Caco-2 (cell line): ENCODE measurements at regions not wholly inside any gene's neighbourhood (a gene's known extent, or its start where the extent isn't known, plus 50 kb on each side); places are given as distances from the start of the nearest gene placed in this dataset.

Experiments used
- BruUV-seq: library from RNA; stranded (reverse); fragments of 400-500 nt; replicated peaks from 2 replicates; lab custom pipeline; 2021; lab: Mats Ljungman, UMichigan
- CTCF ChIA-PET: fragments of 300-600 bp; sonication (Branson Sonifier 250); formaldehyde crosslinking; loops from one replicate; lab custom pipeline; 2022; ENCODE audit warnings: antibody characterized with exemption; lab: Charles Lee
- POLR2A ChIA-PET: fragments of 300-600 bp; sonication (Branson Sonifier 250); formaldehyde crosslinking; loops from one replicate; lab custom pipeline; 2022; ENCODE audit warnings: antibody characterized with exemption; lab: Charles Lee
- DNase-seq, 2 experiments: peaks; one replicate each; pipeline versions ENCODE4 v3.0.0 to v3.0.0-alpha.2; 2020 to 2022
- H3K27me3 ChIP-seq: replicated peaks from 2 replicates; pipeline ENCODE4 v1.6.0; 2011; ENCODE audit warnings: low read length; ENCODE audit not compliant: control insufficient read depth, insufficient read depth
- H3K36me3 ChIP-seq: 2 replicates; pipeline ENCODE4 v1.5.1; 2011; ENCODE audit warnings: low read length; ENCODE audit not compliant: control insufficient read depth, insufficient read depth
- H3K4me1 ChIP-seq: fragments of 250-450 bp; sonication (Bioruptor Pico); 2 replicates; pipeline ENCODE4 v1.5.1; 2020; ENCODE audit warnings: mild to moderate bottlenecking
- H3K4me3 ChIP-seq: 2 replicates; pipeline ENCODE4 v1.5.1; 2011; ENCODE audit warnings: low read depth, mild to moderate bottlenecking, control low read depth, low read length
- H3K9me3 ChIP-seq: fragments of 250-450 bp; sonication (Bioruptor Pico); 2 replicates; pipeline ENCODE4 v1.5.1; 2020; ENCODE audit warnings: mild to moderate bottlenecking, moderate library complexity
- H3K27ac Mint-ChIP-seq: one replicate; pipeline ENCODE4 v1.8.0; 2022; ENCODE audit warnings: mixed read lengths; ENCODE audit not compliant: unreplicated experiment
- H3K27me3 Mint-ChIP-seq: one replicate; pipeline ENCODE4 v1.8.0; 2022; ENCODE audit warnings: mixed read lengths; ENCODE audit not compliant: insufficient read depth, unreplicated experiment
- H3K36me3 Mint-ChIP-seq: one replicate; pipeline ENCODE4 v1.8.0; 2022; ENCODE audit warnings: mild to moderate bottlenecking, mixed read lengths; ENCODE audit not compliant: insufficient read depth, unreplicated experiment
- H3K4me1 Mint-ChIP-seq: one replicate; pipeline ENCODE4 v1.8.0; 2022; ENCODE audit warnings: low read depth, mixed read lengths; ENCODE audit not compliant: unreplicated experiment
- H3K4me3 Mint-ChIP-seq: one replicate; pipeline ENCODE4 v1.8.0; 2022; ENCODE audit warnings: mild to moderate bottlenecking, moderate library complexity, mixed read lengths; ENCODE audit not compliant: unreplicated experiment
- H3K9me3 Mint-ChIP-seq: one replicate; pipeline ENCODE4 v1.8.0; 2022; ENCODE audit warnings: mixed read lengths; ENCODE audit not compliant: unreplicated experiment
- intact Hi-C: fragments of 100-400 bp; cut with micrococcal nuclease; formaldehyde crosslinking; loops from one replicate; pipeline ENCODE4 v1.10.0; 2022; ENCODE audit not compliant: unreplicated experiment
- TF ChIP-seq, protein P1 (sequence below), 2 experiments: fragments of 200-600 bp in 1 of 2; IDR thresholded peaks; 1 replicate in 1 of 2; 2 replicates in 1 of 2; pipeline versions ENCODE4 v1.5.1 to v1.8.0; 2011 to 2022; ENCODE audit warnings: antibody characterized with exemption in 1 of 2, control low read depth in 1 of 2, inconsistent platforms in 1 of 2, low read depth in 1 of 2, low read length in 1 of 2, mild to moderate bottlenecking in 1 of 2, moderate library complexity in 1 of 2; ENCODE audit not compliant: insufficient read depth in 1 of 2, severe bottlenecking in 1 of 2, unreplicated experiment in 1 of 2

DNA sequence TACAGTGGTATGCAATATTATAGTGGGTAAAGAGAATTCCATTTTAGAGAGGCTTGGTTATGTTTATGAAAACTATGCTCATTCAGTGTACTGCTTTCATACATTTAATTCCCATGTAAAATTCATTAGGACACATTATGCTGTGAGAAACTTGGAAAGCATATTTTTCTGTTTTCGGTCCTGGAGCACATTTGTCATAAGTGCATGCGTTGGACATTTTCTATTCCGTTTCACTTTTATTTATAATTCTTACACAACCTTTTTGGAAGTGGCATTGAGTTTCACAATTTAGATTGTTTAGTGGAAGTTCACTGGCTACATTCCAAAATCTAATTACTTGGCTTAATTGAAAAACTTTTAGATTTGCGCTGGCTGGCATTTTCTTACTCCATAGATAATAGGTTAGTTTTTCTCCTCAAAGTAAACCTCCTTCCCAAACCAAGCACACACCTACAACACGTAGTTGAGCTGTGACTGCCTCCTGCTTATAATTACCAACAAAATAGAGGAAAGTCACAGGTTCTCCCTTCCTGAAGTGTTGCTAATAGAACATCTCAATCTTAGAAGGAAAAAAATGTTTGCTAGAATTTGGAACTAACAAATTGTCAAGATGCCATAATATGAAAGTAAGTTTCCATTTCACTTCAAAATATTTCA is 938.5 kb downstream of the TRHDE start:
- ChIA-PET CTCF (no interaction called here), POLR2A (no interaction called here)
- no peaks in the 10 kb centered on the region for H3K27me3 ChIP-seq
- H3K27me3 Mint-ChIP-seq, result no peaks in the 10 kb centered on the region
- H3K4me3 Mint-ChIP-seq, result no peak overlapping the region
- H3K9me3 Mint-ChIP-seq, result no peaks in the 10 kb centered on the region
- H3K27ac Mint-ChIP-seq, result no peak overlapping the region
- H3K4me1 ChIP-seq, result no peaks in the 10 kb centered on the region
- H3K36me3 Mint-ChIP-seq, result no peaks in the 10 kb centered on the region
- H3K4me1 Mint-ChIP-seq, result no peaks in the 10 kb centered on the region
- H3K36me3 ChIP-seq, result no peaks in the 10 kb centered on the region
- TF ChIP-seq, protein P1, sequence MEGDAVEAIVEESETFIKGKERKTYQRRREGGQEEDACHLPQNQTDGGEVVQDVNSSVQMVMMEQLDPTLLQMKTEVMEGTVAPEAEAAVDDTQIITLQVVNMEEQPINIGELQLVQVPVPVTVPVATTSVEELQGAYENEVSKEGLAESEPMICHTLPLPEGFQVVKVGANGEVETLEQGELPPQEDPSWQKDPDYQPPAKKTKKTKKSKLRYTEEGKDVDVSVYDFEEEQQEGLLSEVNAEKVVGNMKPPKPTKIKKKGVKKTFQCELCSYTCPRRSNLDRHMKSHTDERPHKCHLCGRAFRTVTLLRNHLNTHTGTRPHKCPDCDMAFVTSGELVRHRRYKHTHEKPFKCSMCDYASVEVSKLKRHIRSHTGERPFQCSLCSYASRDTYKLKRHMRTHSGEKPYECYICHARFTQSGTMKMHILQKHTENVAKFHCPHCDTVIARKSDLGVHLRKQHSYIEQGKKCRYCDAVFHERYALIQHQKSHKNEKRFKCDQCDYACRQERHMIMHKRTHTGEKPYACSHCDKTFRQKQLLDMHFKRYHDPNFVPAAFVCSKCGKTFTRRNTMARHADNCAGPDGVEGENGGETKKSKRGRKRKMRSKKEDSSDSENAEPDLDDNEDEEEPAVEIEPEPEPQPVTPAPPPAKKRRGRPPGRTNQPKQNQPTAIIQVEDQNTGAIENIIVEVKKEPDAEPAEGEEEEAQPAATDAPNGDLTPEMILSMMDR (IDR thresholded peaks at IDR 0.05; ENCODE audit: insufficient read depth in 1 of 2, low read depth in 1 of 2, low read length in 1 of 2, severe bottlenecking in 1 of 2, unreplicated experiment in 1 of 2), result no peak
- H3K9me3 ChIP-seq, result no peaks in the 10 kb centered on the region
- BruUV-seq, result no TSS peak
- no peak overlapping the region for H3K4me3 ChIP-seq
- DNase-seq, result no peak
- intact Hi-C loops, result no loop called here

GRCh38 chr12:73220951-73221350 is 948.8 kb downstream of the TRHDE start:
- Mint-ChIP-seq H3K4me3 (no peak overlapping the region), H3K27ac (no peak overlapping the region), H3K27me3 (no peaks in the 10 kb centered on the region), H3K36me3 (no peaks in the 10 kb centered on the region), H3K9me3 (no peaks in the 10 kb centered on the region), H3K4me1 (no peaks in the 10 kb centered on the region)
- BruUV-seq, result no TSS peak
- Histone ChIP-seq H3K9me3 (no peaks in the 10 kb centered on the region), H3K27me3 (no peaks in the 10 kb centered on the region), H3K4me1 (no peaks in the 10 kb centered on the region), H3K4me3 (no peak overlapping the region), H3K36me3 (no peaks in the 10 kb centered on the region)
- intact Hi-C loops, result no loop called here
- no peak for DNase-seq
- TF ChIP-seq, protein P1 (IDR thresholded peaks at IDR 0.05; ENCODE audit: insufficient read depth in 1 of 2, low read depth in 1 of 2, low read length in 1 of 2, severe bottlenecking in 1 of 2, unreplicated experiment in 1 of 2), result no peak
- POLR2A ChIA-PET, result no interaction called here
- CTCF ChIA-PET, result no interaction called here

- Histone ChIP-seq H3K4me1 (no peaks in the 10 kb centered on the region), H3K4me3 (no peak overlapping the region), H3K27me3 (no peaks in the 10 kb centered on the region), H3K36me3 (no peaks in the 10 kb centered on the region), H3K9me3 (no peaks in the 10 kb centered on the region)
- Mint-ChIP-seq H3K27ac (no peak overlapping the region), H3K9me3 (no peaks in the 10 kb centered on the region), H3K4me3 (no peak overlapping the region), H3K36me3 (no peaks in the 10 kb centered on the region), H3K4me1 (no peaks in the 10 kb centered on the region), H3K27me3 (no peaks in the 10 kb centered on the region)
- ChIA-PET CTCF (no interaction called here), POLR2A (no interaction called here)
- BruUV-seq, result no TSS peak
- TF ChIP-seq, protein P1 (IDR thresholded peaks at IDR 0.05; ENCODE audit: insufficient read depth in 1 of 2, low read depth in 1 of 2, low read length in 1 of 2, severe bottlenecking in 1 of 2, unreplicated experiment in 1 of 2), result no peak
- intact Hi-C loops, result no loop called here
- DNase-seq, result no peak
Measured at GRCh38 chr12:73221398-73221797, 949.2 kb downstream of the TRHDE start.
